Muscle layer of duodenum (tissue), 2 donors: ENCODE measurements at regions not wholly inside any gene's neighbourhood (a gene's known extent, or its start where the extent isn't known, plus 50 kb on each side); places are given as distances from the start of the nearest gene placed in this dataset.
"Not testable (repeated sequence)": the region's sequence is repeated elsewhere in the genome, so short reads cannot be mapped to it uniquely, and the experiment has no call there.

Experiments used
- H3K27ac ChIP-seq: one replicate; pipeline ENCODE4 v1.7.0; 2013; ENCODE audit warnings: mild to moderate bottlenecking, low read length
- H3K27me3 ChIP-seq: one replicate; pipeline ENCODE4 v1.7.0; 2013; ENCODE audit warnings: low read depth, mild to moderate bottlenecking, control low read depth, low read length
- H3K36me3 ChIP-seq, 2 donors: one replicate each; pipeline ENCODE4 v1.7.0; 2013; ENCODE audit warnings: low read length in 2 of 2, control low read depth in 1 of 2, mild to moderate bottlenecking in 1 of 2; ENCODE audit not compliant: insufficient read depth in 2 of 2, control insufficient read depth in 1 of 2
- H3K4me1 ChIP-seq, 2 donors: one replicate each; pipeline ENCODE4 v1.7.0; 2013; ENCODE audit warnings: low read length in 2 of 2, mild to moderate bottlenecking in 2 of 2, control low read depth in 1 of 2, moderate library complexity in 1 of 2; ENCODE audit not compliant: insufficient read depth in 2 of 2, control insufficient read depth in 1 of 2
- H3K4me3 ChIP-seq, 2 donors: one replicate each; pipeline ENCODE4 v1.7.0; 2013; ENCODE audit warnings: low read length in 2 of 2, low read depth in 1 of 2, mild to moderate bottlenecking in 1 of 2
- H3K9me3 ChIP-seq, 2 donors: one replicate each; pipeline ENCODE4 v1.7.0; 2013; ENCODE audit warnings: low read length in 2 of 2, control low read depth in 1 of 2, mild to moderate bottlenecking in 1 of 2; ENCODE audit not compliant: control insufficient read depth in 1 of 2
- donor health status: healthy.

DNA sequence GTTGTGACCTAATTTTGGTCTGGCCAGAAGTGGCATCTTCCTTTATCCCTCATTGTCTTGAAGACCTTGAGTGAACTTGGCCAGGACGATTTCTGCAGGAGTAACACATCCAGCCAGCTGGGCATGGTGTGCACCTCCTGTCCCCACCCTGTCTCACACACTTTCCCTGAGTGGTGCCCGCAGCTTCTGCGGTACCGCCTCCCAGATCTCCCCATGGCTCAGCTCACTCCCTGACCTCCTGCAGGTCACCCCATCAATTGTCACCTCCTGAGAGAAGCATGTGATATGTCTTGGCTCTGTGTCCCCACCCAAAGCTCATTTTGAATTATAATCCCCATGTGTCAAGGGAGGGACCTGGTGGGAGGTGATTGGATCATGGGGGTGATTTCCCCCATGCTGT lies 50.2 kb upstream of the TP53I11 start:
- H3K4me3 ChIP-seq, result no peak overlapping the region
- no peaks in the 10 kb centered on the region for H3K27me3 ChIP-seq
- no peaks in the 10 kb centered on the region for H3K4me1 ChIP-seq
- no peak overlapping the region for H3K27ac ChIP-seq
- no peaks in the 10 kb centered on the region for H3K9me3 ChIP-seq
- H3K36me3 ChIP-seq, result no peaks in the 10 kb centered on the region

DNA sequence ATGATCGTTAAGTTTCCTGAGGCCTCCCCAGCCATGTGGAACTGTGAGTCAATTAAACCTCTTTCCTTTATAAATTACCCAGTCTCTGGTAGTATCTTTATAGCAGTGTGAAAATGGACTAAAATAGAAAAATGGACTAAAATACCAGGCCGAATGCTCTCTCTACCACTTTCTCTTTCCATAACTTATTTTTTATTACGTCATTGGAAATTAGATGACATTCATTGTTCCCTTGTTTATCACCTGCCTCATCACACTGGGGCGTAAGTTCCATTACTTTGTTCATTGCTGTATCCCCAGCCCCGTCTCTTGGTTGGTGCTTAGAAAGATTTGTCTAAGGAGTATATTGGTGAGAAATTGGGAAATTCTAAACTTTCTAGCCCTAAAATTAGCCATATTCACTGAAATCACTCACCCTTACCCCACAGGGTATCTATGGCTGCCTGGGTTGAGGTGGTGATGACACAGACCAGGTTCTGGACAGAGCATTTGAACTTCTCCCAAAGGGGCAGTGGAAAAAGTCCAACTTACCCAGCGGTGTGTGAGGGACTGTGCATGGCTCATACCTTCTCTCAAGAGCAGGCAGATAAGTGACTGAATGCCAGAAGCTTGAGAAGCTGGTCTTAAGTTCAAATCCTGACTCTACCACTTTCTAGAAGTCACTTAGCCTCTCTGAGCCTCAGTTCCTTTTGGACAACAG lies 50.9 kb upstream of the TP53I11 start:
- H3K27ac ChIP-seq, result no peak overlapping the region
- H3K9me3 ChIP-seq, result no peaks in the 10 kb centered on the region
- H3K4me1 ChIP-seq, result no peaks in the 10 kb centered on the region
- no peak overlapping the region for H3K4me3 ChIP-seq
- H3K36me3 ChIP-seq, result no peaks in the 10 kb centered on the region
- H3K27me3 ChIP-seq, result no peaks in the 10 kb centered on the region

DNA sequence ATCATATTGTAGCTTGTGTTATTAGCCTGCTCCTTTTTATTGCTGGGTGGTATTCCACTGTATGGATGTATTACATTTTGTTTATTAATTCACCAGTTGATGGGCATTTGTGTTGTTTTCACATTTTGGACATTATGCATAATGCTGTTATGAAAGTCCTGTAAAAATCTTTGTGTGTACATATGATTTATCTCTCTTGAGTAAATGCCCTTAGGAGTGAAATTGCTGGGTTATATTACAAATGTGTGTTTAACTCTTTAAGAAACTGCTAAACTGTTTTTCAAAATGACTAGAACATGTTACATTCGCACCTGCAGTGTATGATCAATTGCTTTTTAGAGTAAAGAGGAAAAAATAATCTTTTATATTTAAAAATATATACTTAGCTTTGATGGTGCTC lies 54.4 kb upstream of the TP53I11 start:
- H3K9me3 ChIP-seq, result no peaks in the 10 kb centered on the region
- H3K4me1 ChIP-seq, result no peaks in the 10 kb centered on the region
- H3K4me3 ChIP-seq, result no peak overlapping the region
- H3K27me3 ChIP-seq, result no peaks in the 10 kb centered on the region
- no peaks in the 10 kb centered on the region for H3K36me3 ChIP-seq
- H3K27ac ChIP-seq, result no peak overlapping the region

DNA sequence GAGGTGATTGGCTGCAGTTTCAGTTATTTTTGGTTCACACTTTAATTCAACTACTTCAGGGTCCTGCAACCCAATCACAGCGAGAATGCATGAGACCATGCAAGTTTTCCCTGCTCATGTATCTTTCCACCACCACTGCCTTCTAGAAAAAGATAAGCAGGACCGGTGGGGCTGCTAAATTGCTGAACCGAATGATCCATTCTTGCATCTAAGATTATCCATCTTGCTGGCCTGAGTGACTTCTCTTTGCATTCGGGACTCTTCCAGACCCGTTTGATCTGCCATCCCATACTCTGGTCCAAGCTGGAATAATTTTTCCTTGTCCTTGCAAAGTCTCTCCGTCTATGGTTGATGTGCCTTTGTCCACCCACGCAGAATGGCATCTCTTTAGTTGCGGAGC lies 56.3 kb upstream of the TP53I11 start:
- Histone ChIP-seq H3K9me3 (no peaks in the 10 kb centered on the region), H3K27ac (no peak overlapping the region), H3K4me3 (no peak overlapping the region), H3K36me3 (no peaks in the 10 kb centered on the region), H3K27me3 (no peaks in the 10 kb centered on the region), H3K4me1 (no peaks in the 10 kb centered on the region)

DNA sequence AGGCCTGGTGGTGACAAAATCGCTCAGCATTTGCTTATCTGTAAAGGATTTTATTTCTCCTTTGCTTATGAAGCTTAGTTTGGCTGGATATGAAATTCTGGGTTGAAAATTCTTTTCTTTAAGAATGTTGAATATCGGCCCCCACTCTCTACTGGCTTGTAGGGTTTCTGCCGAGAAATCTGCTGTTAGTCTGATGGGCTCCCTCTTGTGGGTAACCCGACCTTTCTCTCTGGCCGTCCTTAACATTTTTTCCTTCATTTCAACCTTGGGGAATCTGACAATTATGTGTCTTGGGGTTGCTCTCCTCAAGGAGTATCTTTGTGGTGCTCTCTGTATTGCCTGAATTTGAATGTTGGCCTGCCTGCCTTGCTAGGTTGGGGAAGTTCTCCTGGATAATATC lies 65.3 kb upstream of the TP53I11 start:
- H3K36me3 ChIP-seq, H3K4me3 ChIP-seq, H3K27ac ChIP-seq, H3K27me3 ChIP-seq, H3K9me3 ChIP-seq, H3K4me1 ChIP-seq: not testable (repeated sequence)

DNA sequence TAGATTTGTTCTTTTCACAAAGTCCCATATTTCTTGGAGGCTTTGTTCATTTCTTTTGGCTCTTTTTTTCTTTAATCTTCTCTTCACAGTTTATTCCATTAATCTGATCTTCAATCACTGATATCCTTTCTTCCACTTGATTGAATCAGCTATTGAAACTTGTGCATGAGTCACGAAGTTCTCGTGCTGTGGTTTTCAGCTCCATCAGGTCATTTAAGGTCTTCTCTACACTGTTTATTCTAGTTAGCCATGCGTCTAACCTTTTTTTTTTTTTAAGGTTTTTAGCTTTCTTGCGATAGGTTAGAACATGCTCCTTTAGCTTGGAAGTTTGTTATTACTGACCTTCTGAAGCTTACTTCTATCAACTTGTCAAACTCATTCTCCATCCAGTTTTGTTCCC lies 65.8 kb upstream of the TP53I11 start:
- not testable (repeated sequence) for H3K9me3 ChIP-seq, H3K27ac ChIP-seq, H3K4me3 ChIP-seq, H3K27me3 ChIP-seq, H3K36me3 ChIP-seq, H3K4me1 ChIP-seq

DNA sequence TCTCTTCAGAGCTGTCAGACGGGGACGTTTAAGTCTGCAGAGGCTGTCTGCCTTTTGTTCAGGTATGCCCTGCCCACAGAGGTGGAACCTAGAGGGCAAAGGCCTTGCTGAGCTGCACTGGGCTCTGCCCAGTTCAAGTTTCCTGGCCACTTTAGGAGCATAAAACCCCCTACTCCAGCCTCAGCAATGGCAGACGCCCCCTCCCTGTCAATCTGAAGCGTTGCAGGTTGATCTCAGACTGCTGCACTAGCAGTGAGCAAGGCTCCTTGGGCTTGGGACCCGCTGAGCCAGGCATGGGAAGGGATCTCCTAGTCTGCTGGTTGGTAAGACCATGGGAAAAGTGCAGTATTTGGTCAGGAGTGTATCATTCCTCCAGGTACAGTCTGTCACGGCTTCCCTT lies 66.6 kb upstream of the TP53I11 start:
- H3K4me3 ChIP-seq, result no peak overlapping the region
- H3K36me3 ChIP-seq, result no peaks in the 10 kb centered on the region
- H3K27ac ChIP-seq, result no peak overlapping the region

DNA sequence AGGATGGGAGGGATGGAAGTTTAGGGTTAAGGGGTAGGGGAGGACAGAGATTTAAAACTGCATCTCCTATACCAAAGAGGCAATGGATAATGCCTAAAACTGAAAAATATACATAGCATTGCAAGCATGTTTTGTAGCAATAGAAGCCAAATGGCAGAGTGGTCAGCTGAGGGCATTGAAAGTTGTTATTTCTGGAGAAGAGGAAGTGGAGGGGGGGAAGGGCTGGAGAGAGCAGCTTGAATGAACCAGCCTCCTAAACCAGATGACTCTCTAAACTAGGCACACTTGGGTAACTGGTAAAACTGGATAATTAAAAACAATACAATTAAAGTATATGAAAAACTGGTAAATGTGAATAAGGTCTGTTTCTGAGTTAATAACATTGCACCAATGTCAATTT lies 70.3 kb upstream of the TP53I11 start:
- Histone ChIP-seq H3K4me1 (peaks cover 4 to 22% of the 10 kb centered on the region in 2 donors), H3K27ac (no peak overlapping the region)

More for the DNA sequence above, 66.6 kb upstream of the TP53I11 start:
- Histone ChIP-seq H3K27me3 (no peaks in the 10 kb centered on the region), H3K4me1 (peaks cover 3 to 15% of the 10 kb centered on the region in 2 donors), H3K9me3 (no peaks in the 10 kb centered on the region)

DNA sequence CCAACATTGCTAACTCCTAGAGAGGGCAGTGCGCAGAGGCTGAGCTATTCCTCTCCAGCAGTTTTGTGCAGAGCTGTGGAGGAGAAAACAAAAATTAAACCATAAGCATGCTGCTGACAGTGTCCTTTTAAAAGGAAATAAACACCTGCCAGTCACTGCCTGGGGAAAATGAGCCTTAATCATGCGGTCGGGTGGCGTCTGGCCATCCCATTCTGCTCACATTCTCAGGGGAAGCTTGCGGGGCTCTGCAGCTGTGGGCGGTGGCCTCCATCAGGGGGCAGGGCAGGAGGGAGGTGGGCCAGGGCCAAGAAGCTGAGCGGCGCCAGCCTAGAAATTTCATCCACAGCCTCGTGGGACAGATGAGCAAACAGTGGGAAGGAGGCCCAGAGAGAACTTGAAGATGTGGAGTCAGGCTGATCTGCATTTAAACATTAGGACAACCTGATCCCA lies 71.0 kb upstream of the TP53I11 start:
- Histone ChIP-seq H3K4me1 (peaks cover 4 to 22% of the 10 kb centered on the region in 2 donors), H3K36me3 (no peaks in the 10 kb centered on the region), H3K27ac (no peak overlapping the region), H3K4me3 (no peak overlapping the region), H3K27me3 (no peaks in the 10 kb centered on the region), H3K9me3 (no peaks in the 10 kb centered on the region)

More for the DNA sequence above, 70.3 kb upstream of the TP53I11 start:
- Histone ChIP-seq H3K27me3 (no peaks in the 10 kb centered on the region), H3K36me3 (no peaks in the 10 kb centered on the region), H3K4me3 (no peak overlapping the region), H3K9me3 (no peaks in the 10 kb centered on the region)

DNA sequence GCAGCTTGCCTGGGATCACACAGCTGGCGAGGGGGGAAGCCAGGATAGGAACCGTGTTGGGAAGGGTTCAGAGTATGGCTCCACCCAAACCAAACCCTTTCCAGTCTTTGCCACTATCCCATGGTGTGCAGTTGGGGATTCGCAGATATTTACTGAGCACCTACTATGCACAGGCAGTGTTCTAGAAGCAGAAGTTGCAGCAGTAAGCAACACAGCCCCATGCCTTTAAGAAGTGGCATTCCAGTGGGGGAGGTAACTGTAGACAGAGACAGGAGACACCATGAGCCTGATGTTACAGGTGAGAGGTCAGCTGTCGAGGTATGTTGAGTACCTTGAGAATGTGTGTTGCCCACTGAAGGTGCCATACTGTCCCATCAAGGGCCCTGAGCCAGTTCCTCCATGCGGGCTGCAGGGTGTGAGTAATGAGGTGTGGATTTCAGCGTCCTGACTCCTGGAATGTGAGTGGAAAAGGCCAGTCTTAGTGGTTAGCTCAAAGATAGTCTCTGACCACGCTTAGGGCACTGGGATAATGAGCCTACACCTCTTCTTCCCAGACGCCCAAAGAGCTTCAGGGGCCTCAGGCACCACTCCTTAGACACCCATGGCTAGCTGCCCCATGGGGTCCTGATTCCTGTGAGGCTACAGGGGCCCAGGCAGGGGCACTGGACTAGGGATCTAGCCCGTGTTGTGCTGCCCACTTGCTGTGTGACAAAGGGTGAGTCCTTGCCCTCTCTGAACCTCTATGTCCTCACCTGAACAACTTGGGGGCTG lies 71.8 kb upstream of the TP53I11 start:
- no peak overlapping the region for H3K4me3 ChIP-seq

DNA sequence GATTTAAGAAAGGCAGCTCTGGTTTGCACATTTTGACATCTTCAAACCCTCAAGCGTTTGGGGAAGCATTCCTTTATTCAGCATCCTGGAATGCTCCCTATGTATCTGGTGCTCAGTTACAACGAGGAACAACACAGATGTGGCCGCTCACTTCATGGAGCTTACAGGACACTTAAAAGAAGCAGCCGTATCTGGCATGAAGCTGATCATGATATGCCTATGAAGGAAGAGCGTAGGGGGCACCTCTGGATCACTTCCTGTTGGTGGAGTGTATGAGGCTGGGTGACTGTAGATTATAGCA lies 72.3 kb upstream of the TP53I11 start:
- no peaks in the 10 kb centered on the region for H3K9me3 ChIP-seq
- peaks cover 4 to 22% of the 10 kb centered on the region in 2 donors for H3K4me1 ChIP-seq
- no peaks in the 10 kb centered on the region for H3K36me3 ChIP-seq

More for the DNA sequence above, 71.8 kb upstream of the TP53I11 start:
- H3K4me1 ChIP-seq, result peaks cover 4 to 22% of the 10 kb centered on the region in 2 donors
- no peaks in the 10 kb centered on the region for H3K9me3 ChIP-seq
- H3K36me3 ChIP-seq, result no peaks in the 10 kb centered on the region
- H3K27me3 ChIP-seq, result no peaks in the 10 kb centered on the region
- H3K27ac ChIP-seq, result peak overlapping the region; percentile 15

DNA sequence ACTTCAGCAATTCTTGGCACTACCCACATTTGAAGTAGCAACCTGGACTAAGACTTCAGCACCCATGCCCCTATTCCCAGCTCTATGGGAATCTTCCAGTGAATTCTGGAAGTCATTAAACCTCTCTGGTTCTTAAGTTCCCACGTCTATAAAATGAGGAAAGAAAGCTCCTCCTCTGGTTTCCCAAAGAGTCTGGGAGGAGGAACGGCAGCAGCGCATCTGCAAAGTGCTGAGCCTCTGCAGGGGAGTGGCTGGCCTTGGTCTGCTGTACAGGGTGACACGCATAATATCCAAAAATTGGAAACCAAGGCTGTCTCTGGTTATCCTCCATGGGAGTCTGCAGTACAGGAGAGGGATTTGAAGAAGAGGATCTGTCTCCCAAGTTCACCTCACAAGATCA lies 73.6 kb upstream of the TP53I11 start:
- no peaks in the 10 kb centered on the region for H3K27me3 ChIP-seq
- no peaks in the 10 kb centered on the region for H3K9me3 ChIP-seq
- H3K27ac ChIP-seq, result no peak overlapping the region
- no peak overlapping the region for H3K4me3 ChIP-seq
- H3K4me1 ChIP-seq, result peaks cover 4 to 22% of the 10 kb centered on the region in 2 donors
- H3K36me3 ChIP-seq, result no peaks in the 10 kb centered on the region

More for the DNA sequence above, 72.3 kb upstream of the TP53I11 start:
- H3K27ac ChIP-seq, result no peak overlapping the region
- H3K27me3 ChIP-seq, result no peaks in the 10 kb centered on the region
- no peak overlapping the region for H3K4me3 ChIP-seq
